Left ventricle myocardium inferior (tissue), 1 donor: ENCODE measurements at regions not wholly inside any gene's neighbourhood (a gene's known extent, or its start where the extent isn't known, plus 50 kb on each side); places are given as distances from the start of the nearest gene placed in this dataset.

Source experiments
- DNase-seq: peaks from one replicate; pipeline ENCODE4 v3.0.0-alpha.2; 2020
- H3K27ac ChIP-seq: fragments of 200-600 bp; replicated peaks from 2 replicates; pipeline ENCODE4 v1.8.0; 2021
- H3K27me3 ChIP-seq: fragments of 200-600 bp; 2 replicates; pipeline ENCODE4 v1.8.0; 2021; ENCODE audit warnings: low read depth
- H3K36me3 ChIP-seq: fragments of 200-600 bp; 2 replicates; pipeline ENCODE4 v1.8.0; 2021
- H3K4me1 ChIP-seq: fragments of 200-600 bp; 2 replicates; pipeline ENCODE4 v1.8.0; 2021
- H3K4me3 ChIP-seq: fragments of 200-600 bp; 2 replicates; pipeline ENCODE4 v1.8.0; 2021; ENCODE audit warnings: mild to moderate bottlenecking, moderate library complexity
- H3K9me3 ChIP-seq: fragments of 200-600 bp; replicated peaks from 2 replicates; pipeline ENCODE4 v1.8.0; 2021
- intact Hi-C: fragments of 100-400 bp; cut with micrococcal nuclease; formaldehyde crosslinking; loops from one replicate; pipeline ENCODE4 v1.11.0; 2022
- TF ChIP-seq, protein P1 (sequence below): fragments of 200-600 bp; IDR thresholded peaks from 2 replicates; pipeline ENCODE4 v1.8.0; 2021; ENCODE audit warnings: antibody characterized with exemption, mild to moderate bottlenecking, borderline replicate concordance
- donor health status: DM: no; HTN: yes; CAD: no; lungs with severe emphysema.

DNA sequence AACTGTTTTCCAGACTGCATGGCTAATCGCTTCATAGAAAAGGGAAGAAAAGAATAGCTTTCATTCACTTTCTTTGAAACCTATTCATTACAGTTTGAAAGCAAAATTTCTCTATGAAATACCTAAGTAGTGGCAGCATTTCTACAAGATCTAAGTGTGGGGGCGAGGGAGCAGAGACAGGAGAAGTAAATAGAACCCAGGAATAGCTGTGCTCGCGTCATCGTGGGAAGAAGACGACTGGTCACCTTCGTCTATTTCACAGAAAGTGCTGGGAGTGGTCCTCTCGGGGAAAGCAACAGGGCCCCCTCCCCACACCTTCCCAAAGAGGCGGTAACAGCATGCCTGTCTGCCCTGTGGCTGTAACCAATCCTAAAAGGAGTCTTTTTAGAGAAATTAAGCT lies 169.9 kb upstream of the NOCT start:
- TF ChIP-seq, protein P1, sequence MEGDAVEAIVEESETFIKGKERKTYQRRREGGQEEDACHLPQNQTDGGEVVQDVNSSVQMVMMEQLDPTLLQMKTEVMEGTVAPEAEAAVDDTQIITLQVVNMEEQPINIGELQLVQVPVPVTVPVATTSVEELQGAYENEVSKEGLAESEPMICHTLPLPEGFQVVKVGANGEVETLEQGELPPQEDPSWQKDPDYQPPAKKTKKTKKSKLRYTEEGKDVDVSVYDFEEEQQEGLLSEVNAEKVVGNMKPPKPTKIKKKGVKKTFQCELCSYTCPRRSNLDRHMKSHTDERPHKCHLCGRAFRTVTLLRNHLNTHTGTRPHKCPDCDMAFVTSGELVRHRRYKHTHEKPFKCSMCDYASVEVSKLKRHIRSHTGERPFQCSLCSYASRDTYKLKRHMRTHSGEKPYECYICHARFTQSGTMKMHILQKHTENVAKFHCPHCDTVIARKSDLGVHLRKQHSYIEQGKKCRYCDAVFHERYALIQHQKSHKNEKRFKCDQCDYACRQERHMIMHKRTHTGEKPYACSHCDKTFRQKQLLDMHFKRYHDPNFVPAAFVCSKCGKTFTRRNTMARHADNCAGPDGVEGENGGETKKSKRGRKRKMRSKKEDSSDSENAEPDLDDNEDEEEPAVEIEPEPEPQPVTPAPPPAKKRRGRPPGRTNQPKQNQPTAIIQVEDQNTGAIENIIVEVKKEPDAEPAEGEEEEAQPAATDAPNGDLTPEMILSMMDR = no peak
- intact Hi-C loops = no loop called here
- Histone ChIP-seq H3K27ac (no peak overlapping the region), H3K4me1 (peaks cover 8% of the 10 kb centered on the region), H3K9me3 (no peaks in the 10 kb centered on the region), H3K4me3 (no peak overlapping the region), H3K36me3 (no peaks in the 10 kb centered on the region), H3K27me3 (no peaks in the 10 kb centered on the region)
- no peak for DNase-seq

DNA sequence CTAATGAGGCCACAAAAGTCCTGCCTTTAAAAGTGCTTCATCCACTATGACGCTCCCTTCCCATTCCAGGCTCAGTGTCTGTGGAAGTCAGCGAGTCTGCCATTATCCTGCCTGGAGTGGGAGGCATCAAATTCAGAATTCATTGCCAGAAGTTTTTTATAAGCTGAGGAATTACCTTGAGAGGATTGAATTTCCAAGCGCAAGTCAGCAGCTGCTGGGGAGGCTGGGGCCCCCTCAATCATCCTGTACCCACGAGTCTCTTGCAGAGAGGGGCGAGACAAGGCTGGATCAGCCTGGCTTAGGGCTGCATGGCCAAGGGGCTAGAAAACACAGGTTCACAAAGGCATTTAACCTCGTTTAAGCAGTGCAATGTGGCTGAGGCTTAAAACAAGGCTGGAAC lies 170.5 kb upstream of the NOCT start:
- Histone ChIP-seq H3K9me3 (no peaks in the 10 kb centered on the region), H3K4me1 (peaks cover 12% of the 10 kb centered on the region), H3K27ac (no peak overlapping the region), H3K27me3 (no peaks in the 10 kb centered on the region), H3K36me3 (no peaks in the 10 kb centered on the region), H3K4me3 (no peak overlapping the region)
- TF ChIP-seq, protein P1 = no peak
- no peak for DNase-seq
- intact Hi-C loops = no loop called here

DNA sequence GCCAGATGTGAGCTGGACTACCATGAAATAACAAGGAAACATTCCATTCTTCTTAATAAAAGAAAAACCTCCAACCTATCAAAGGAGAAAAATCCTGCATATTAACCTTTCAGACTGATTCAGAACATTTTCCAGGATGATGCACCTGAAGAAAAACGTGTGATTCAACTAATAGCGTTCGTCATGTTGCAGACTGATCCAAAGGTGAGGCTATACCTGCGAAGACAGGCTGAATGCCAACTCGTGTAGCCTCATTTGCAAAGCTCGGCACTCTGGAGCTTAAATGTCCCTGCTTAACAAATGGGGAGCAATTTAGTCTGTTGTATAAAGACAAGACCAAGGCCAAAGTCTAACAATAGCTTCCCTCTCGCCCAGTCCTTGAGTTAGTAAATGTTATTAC lies 172.0 kb upstream of the NOCT start:
- Histone ChIP-seq H3K36me3 (no peaks in the 10 kb centered on the region), H3K9me3 (no peaks in the 10 kb centered on the region), H3K27ac (no peak overlapping the region), H3K27me3 (no peaks in the 10 kb centered on the region), H3K4me3 (no peak overlapping the region), H3K4me1 (peaks cover 23% of the 10 kb centered on the region)
- intact Hi-C loops = no loop called here
- TF ChIP-seq, protein P1 = no peak
- no peak for DNase-seq

DNA sequence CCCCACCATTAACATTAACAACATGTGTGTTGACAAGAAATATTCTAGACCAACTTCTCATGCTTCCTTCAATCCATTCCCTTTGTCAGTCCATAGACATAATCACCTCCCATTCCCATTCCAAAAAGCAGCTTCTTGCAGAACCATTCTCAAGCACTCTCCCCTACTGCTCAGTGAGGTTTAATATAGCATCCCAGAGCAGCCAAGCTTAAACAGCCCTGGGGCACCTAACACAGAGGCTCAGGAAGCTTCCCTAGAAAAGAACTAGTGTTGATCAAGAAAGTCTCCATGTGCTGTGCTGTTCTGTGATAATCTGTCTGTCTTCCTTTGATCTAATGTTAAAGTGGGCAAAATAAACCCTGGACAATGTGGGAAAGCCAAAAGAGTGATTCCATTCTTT lies 174.2 kb upstream of the NOCT start:
- TF ChIP-seq, protein P1 = no peak

DNA sequence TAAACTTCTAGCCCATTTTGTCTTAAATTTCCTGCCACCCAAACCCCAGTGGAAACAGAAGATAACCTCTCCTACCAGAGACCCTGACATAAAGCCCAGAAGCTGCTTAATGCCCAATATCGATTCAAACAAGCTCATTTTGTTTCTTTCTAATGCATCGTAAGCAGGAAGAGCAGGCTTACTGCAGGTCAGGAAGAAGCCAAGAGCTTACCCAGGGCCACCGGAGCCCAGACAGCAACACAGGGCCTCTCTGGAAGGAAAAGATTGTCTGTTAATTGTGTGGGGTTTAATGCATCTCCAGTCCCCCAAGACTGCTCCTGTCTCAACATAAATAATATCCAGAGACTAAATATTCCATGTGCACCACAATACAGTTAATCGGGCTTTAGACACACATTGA lies 177.3 kb upstream of the NOCT start:
- Histone ChIP-seq H3K27me3 (no peaks in the 10 kb centered on the region), H3K27ac (no peak overlapping the region), H3K4me3 (no peak overlapping the region), H3K4me1 (peaks cover 34% of the 10 kb centered on the region), H3K36me3 (no peaks in the 10 kb centered on the region), H3K9me3 (no peaks in the 10 kb centered on the region)
- intact Hi-C loops = no loop called here
- TF ChIP-seq, protein P1 = no peak
- no peak for DNase-seq

More for the DNA sequence above, 174.2 kb upstream of the NOCT start:
- Histone ChIP-seq H3K36me3 (no peaks in the 10 kb centered on the region), H3K4me3 (no peak overlapping the region), H3K9me3 (no peaks in the 10 kb centered on the region), H3K27ac (no peak overlapping the region), H3K27me3 (no peaks in the 10 kb centered on the region), H3K4me1 (peaks cover 27% of the 10 kb centered on the region)
- no peak for DNase-seq
- intact Hi-C loops = no loop called here
